HG03520 (cell line): ENCODE measurements at regions not wholly inside any gene's neighbourhood (a gene's known extent, or its start where the extent isn't known, plus 50 kb on each side); places are given as distances from the start of the nearest gene placed in this dataset.

Experiments
- ATAC-seq: cut with Tn5 transposase; IDR thresholded peaks from one replicate; pipeline ENCODE4 v1.9.1; 2021; ENCODE audit warnings: mild to moderate bottlenecking, moderate library complexity; ENCODE audit not compliant: unreplicated experiment

GRCh38 chr4:26020083-26020668 lies 106.2 kb downstream of the SMIM20 start:
- no peak for ATAC-seq

DNA sequence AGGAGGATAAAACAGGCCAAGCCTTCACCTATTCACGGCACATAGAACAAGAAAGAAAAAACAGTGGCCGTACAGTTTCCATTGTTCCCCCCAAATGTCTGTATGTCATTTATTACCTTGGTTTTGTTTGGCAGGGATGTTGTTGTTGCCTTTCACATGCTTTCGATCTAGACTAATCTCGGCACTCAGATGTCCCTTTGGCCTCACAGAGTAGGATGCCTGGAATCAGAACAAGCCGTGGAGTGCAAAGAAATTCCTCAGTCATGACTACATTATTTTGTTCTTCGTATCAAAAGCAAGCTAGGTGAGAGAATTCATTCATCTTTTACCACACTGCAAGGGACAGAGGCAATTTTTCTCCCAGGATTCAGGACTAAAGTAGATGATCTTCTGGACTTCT lies 106.9 kb downstream of the SMIM20 start:
- ATAC-seq: no peak

DNA sequence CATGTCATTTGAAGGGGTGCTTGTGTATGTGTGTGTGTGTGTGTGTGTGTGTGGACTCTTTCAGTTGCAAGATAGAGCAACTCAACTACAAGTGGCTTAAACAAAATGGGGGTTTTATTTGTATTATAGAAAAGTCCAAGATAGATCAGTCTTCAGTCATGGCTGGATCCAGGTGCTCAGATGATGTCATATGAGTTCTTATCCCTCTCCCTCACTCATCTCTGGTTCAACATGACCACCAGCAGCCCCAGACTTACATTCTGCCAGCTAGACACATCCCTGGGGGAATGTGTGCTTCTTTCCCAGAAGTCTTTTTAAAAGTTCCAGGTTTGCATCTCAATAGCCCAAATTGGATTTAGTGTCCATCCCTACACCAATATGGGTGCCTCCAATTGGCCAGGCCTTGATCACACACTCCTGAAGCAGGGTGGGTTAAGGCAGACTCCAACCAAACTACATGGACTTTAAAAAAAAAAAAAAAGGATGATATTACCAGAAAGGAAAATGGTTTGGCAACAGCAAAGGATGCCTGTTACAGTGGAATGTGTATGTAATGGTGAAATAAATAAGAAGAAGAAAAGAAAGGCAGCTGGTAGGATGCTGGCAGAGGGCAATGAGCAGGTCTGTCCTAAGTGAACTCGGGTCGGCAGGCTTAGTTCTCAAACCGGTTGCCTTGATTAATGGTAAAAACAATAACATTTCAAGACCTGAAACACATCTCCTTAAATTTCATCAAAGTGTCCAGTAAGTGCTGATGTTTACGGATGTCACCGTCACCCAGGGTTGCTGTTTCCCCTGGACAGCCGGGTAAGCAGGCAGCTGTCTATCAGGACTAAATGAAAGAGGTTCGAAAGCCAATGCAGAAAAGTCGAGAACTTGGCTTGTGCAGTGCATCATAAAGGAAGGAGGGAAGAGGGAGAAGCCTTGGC lies 107.7 kb downstream of the SMIM20 start:
- no peak for ATAC-seq

GRCh38 chr4:26022346-26023202 lies 108.6 kb downstream of the SMIM20 start:
- ATAC-seq: no peak

- no peak for ATAC-seq
Observed at GRCh38 chr4:26023203-26023972, 109.4 kb downstream of the SMIM20 start.

DNA sequence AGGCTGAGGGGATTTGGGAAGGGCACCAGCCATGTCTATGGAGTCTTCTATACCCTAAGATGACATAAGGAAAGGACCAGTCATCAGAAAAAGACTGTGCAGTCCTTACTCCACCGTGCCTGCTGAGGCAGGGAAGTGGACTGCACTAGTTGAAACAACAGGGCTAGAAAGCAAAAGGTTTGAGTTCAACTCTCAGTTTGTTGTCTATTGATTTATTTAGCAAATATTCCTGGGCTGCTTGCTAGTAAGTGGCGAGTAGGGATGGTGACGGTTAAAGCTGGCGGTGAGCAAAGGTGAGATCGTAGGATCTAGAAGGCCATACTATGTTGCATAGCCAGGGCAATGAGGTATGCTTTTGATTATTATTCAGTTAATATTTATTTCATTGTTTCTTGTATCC lies 110.1 kb downstream of the SMIM20 start:
- ATAC-seq: no peak

GRCh38 chr4:26028133-26028792 lies 114.2 kb downstream of the SMIM20 start:
- ATAC-seq: no peak

DNA sequence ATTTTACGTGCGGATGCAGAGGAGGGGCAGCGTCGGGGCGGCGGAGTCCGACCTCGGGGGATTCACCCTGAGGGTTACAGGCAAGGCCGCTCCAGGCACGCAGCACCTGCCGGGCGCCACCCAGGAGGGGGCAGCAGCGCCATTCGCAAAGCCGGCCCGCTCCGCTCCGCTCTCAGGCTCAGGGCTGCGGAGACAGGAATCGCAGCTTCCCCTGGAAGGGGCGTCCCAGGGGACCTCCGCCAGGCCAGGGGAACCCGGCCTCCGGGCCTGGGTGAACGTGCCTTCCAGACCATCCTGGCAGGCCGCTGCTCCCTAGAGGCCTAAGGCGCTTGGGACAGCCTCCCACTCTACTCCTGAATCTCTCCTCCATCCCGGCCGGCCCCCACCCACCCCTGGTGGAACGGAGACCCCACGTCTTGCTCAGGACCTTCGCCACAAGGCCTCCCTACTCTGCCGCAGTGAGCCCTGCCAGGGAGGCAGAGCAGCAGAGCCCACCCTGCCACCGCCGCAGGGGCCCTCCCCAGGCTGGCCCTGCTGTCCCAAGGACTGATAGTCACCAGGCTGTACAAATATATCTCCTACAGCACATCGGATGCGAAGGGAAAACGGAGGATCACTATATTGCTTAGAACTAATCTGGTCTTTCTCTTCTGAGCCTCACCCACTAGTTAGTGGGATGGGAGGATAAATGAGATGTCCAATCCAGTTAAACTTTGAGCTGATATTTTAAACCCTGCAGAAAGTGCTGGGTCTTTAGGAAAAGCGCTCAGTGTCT lies 115.0 kb downstream of the SMIM20 start:
- peak; percentile 95 for ATAC-seq

DNA sequence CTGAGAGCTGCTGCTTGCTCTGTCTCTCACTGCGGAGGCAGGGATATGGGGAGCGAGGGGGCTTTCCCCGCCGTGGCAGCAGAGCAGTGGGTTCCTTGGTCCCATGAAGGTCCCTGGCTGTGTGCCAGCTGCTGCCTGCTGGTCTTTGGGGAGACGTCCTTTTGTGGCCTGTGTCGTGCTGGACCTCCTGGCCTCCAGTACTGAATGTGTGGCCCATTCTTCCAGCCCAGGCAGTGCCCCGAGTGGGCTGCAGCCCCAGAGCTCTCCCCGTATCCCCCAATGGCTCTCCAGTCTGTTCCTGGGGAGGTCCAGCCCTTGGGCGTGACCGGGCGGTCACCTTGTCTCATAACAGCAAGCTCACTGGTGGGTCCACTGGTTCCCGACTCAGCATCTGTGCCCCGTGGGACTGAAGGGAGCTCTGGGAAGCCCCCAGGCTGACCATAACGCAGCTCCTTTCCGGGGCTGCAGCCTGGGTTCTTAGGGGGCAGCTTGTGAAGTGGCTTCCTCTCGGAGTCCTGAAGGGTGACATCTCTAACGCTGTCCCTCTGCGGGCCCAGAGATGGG lies 115.6 kb downstream of the SMIM20 start:
- ATAC-seq: no peak

DNA sequence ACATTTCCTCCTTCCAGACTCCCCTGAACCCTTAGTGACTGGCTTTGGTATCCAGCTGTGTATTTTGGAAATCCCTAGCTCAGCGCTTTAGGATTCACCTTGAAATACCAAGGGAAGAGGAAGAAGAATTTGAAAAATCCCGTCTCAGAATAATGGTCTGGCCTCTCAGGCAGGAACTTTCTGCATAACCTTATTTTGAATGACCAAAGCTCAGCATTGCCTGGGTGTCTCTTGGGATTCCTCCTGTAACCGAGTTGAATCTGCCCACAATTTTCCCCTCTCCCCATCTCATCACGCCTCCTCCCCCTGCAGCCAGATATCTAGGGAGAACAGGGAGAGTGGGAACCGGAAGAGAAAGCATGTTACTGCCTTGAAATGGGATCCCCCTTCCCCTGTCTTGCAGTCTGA lies 116.2 kb downstream of the SMIM20 start:
- no peak for ATAC-seq

GRCh38 chr4:26030780-26031179 lies 116.8 kb downstream of the SMIM20 start:
- no peak for ATAC-seq

DNA sequence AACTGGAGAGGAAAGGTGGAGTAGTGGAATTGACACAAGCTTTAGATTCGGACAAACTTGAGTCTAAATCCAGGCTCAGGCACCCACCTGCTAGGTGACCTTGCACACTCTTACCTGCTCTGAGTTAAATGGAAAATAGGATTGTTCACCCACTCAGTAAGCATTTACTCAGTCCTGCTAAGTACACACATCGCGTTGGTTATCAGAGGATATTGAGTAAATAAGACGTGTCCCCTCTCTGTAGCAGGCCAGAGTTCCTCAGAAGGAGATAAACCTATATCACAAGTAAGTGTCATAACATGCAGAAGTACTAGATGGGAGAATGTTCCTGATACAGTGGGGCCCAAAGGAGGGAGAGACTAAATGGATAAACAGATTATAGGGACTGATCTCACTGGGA lies 117.7 kb downstream of the SMIM20 start:
- ATAC-seq: no peak

- ATAC-seq: no peak
Observed at GRCh38 chr4:26032142-26032541, 118.1 kb downstream of the SMIM20 start.

DNA sequence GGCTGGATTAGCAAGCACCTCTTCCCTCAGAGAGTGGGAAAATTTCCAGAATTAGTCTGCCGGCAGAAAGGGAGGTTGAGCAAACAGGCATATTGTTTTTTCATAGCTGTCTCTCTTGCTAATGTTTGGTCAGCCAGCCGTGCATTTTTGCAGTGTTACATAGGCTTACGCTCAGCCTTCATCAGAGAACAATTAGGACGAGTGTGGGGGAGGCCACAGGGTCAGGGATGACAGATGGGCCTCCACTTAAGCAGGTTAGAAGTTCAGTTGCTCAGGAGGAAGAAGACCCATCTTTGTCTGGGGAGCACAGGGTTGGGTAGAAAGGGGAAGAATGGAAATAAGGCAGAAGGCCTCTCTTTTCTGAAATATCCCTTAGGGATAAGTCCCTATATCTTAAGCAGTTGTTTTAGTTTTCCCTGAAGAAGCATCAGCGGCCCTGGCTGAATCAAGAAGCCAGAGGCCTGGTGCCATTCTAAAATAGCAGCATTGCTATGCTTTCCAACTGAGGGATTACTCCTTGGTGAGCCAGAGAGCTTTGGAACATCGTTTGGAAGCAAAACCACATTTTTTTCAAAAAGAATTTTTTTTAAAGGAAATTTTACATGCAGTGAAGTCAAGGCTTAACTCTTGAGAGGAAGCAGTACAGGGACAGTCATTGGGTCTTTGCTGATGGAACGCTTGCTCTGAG lies 118.8 kb downstream of the SMIM20 start:
- no peak for ATAC-seq

DNA sequence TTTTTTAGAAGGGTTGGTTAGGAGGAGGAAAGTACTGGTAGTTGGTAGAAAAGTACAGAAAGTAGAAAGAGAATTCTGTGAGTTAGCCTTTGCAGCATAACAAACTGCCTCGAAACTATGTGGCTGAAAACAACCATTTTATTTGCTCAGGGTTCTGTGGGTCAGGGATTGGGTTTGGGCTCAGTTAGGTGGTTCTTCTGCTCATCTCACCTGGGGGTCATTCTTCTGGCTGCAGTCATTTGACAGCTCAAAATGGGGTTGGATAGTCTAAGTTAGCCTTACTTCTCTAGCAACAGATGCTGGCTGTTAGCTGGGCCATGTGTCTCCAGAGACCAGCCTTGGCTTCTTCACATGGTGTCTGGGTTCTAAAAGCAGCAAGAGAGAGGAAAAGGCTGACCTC lies 119.4 kb downstream of the SMIM20 start:
- no peak for ATAC-seq

GRCh38 chr4:26034849-26035248 lies 120.8 kb downstream of the SMIM20 start:
- ATAC-seq: no peak

GRCh38 chr4:26035921-26036320 lies 121.9 kb downstream of the SMIM20 start:
- ATAC-seq: no peak

DNA sequence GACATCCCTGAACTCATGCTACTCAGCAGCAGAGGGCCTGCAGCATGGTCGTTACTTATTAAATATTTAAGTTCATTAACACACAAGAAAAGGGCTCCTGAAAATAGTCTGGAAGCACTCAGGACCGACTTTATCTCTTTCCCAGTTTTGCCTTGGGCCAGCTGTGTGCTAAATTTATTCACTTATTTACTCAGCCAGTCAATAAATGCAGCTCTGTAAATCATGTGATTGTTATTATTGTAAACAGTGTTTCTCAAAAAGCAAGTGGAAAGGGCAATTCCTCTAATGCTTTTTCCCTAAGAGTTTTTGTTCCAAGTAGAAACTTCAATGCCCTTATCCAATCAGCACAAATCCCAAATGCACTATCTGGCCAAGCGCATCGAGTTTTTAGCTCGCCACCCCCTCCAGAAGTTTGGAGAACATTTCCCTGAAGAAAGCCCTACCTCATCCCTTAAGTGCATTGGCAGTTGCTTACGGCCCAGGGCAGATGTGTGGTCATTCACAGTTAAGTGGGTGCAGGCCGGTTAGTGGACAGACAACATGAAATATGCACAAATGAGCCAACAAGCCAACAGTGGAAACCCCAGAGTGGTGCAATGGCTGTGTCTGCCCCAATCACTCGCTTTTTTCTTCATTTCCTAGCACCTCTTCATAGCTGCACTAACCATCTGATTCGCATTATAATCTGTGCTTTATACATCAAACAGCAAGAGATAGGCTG lies 125.8 kb downstream of the SMIM20 start:
- no peak for ATAC-seq
